Keratinocyte (primary cell): ENCODE measurements at regions not wholly inside any gene's neighbourhood (a gene's known extent, or its start where the extent isn't known, plus 50 kb on each side); places are given as distances from the start of the nearest gene placed in this dataset.

Experiments used
- DNase-seq: peaks from one replicate; pipeline ENCODE4 v3.0.0-alpha.2; 2011; ENCODE audit warnings: low read depth, missing footprints, low spot score
- FAIRE-seq: peaks from 2 replicates; lab custom pipeline; 2011; peaks lifted over from hg19 to GRCh38; lab: Jason Lieb, UNC
- H2AFZ ChIP-seq: 2 replicates; pipeline ENCODE4 v1.6.0; 2012; ENCODE audit warnings: low read length, control low read depth, inconsistent platforms; ENCODE audit not compliant: control insufficient read depth
- H3K27ac ChIP-seq: 2 replicates; pipeline ENCODE4 v1.5.1; 2011; ENCODE audit warnings: low read length; ENCODE audit not compliant: control insufficient read depth, insufficient read depth
- H3K27me3 ChIP-seq: 3 replicates; pipeline ENCODE4 v1.6.0; 2011; ENCODE audit warnings: low read length; ENCODE audit not compliant: control insufficient read depth, insufficient read depth; ENCODE audit errors: extremely low read depth
- H3K36me3 ChIP-seq, 2 experiments: 2 replicates in 1 of 2; 3 replicates in 1 of 2; pipeline ENCODE4 v1.5.1; 2011; ENCODE audit warnings: low read length in 2 of 2, mild to moderate bottlenecking in 1 of 2; ENCODE audit not compliant: control insufficient read depth in 2 of 2, insufficient read depth in 2 of 2; ENCODE audit errors: extremely low read depth in 1 of 2
- H3K4me1 ChIP-seq: 3 replicates; pipeline ENCODE4 v1.5.1; 2011; ENCODE audit warnings: low read length; ENCODE audit not compliant: control insufficient read depth, insufficient read depth; ENCODE audit errors: extremely low read depth
- H3K4me2 ChIP-seq: 3 replicates; pipeline ENCODE4 v1.6.0; 2011; ENCODE audit warnings: low read depth, low read length; ENCODE audit not compliant: control insufficient read depth, insufficient read depth; ENCODE audit errors: extremely low read depth
- H3K4me3 ChIP-seq, 3 experiments: fragments of 200-600 bp in 1 of 3; sonication (generic) in 1 of 3; 2 replicates in 2 of 3; 3 replicates in 1 of 3; pipeline ENCODE4 v1.5.1; 2011 to 2016; ENCODE audit warnings: low read length in 3 of 3, mild to moderate bottlenecking in 3 of 3, control low read depth in 2 of 3, inconsistent platforms in 1 of 3, low read depth in 1 of 3, mixed read lengths in 1 of 3, mixed run types in 1 of 3, moderate library complexity in 1 of 3; ENCODE audit not compliant: control insufficient read depth in 2 of 3, insufficient read depth in 2 of 3; ENCODE audit errors: extremely low read depth in 1 of 3
- H3K79me2 ChIP-seq: 2 replicates; pipeline ENCODE4 v1.6.0; 2012; ENCODE audit warnings: low read length; ENCODE audit not compliant: control insufficient read depth, insufficient read depth
- H3K9ac ChIP-seq: 3 replicates; pipeline ENCODE4 v1.6.0; 2011; ENCODE audit warnings: low read length; ENCODE audit not compliant: control insufficient read depth, insufficient read depth; ENCODE audit errors: extremely low read depth
- H3K9me1 ChIP-seq: 3 replicates; pipeline ENCODE4 v1.6.0; 2011; ENCODE audit warnings: low read length; ENCODE audit not compliant: control insufficient read depth, insufficient read depth; ENCODE audit errors: extremely low read depth
- H3K9me3 ChIP-seq: 2 replicates; pipeline ENCODE4 v1.5.1; 2012; ENCODE audit warnings: low read depth, low read length; ENCODE audit not compliant: control insufficient read depth
- H4K20me1 ChIP-seq: 3 replicates; pipeline ENCODE4 v1.6.0; 2011; ENCODE audit warnings: low read length; ENCODE audit not compliant: control insufficient read depth, insufficient read depth; ENCODE audit errors: extremely low read depth
- EZH2 ChIP-seq: IDR thresholded peaks from one replicate; pipeline ENCODE4 v1.6.1; 2012; ENCODE audit warnings: inconsistent platforms, mild to moderate bottlenecking, low read length, moderate library complexity
- dilution Hi-C: fragments of 300-500 bp; cut with MboI; formaldehyde crosslinking; loops from one replicate; pipeline ENCODE4 v1.7.0; 2020; ENCODE audit warnings: low sequenced_read_pairs; ENCODE audit not compliant: extremely low pct_ligation_motif_present
- TF ChIP-seq, protein P1 (sequence below), 3 experiments: IDR thresholded peaks in 1 of 3; conservative IDR thresholded peaks in 1 of 3; optimal IDR thresholded peaks in 1 of 3; 2 replicates in 2 of 3; 3 replicates in 1 of 3; pipeline versions ENCODE3 to v1.5.1; 2011; ENCODE audit warnings: low read length in 3 of 3, mild to moderate bottlenecking in 3 of 3, moderate library complexity in 2 of 3, control low read depth in 1 of 3, inconsistent platforms in 1 of 3; ENCODE audit not compliant: insufficient read depth in 2 of 3; ENCODE audit errors: extremely low read depth in 1 of 3

DNA sequence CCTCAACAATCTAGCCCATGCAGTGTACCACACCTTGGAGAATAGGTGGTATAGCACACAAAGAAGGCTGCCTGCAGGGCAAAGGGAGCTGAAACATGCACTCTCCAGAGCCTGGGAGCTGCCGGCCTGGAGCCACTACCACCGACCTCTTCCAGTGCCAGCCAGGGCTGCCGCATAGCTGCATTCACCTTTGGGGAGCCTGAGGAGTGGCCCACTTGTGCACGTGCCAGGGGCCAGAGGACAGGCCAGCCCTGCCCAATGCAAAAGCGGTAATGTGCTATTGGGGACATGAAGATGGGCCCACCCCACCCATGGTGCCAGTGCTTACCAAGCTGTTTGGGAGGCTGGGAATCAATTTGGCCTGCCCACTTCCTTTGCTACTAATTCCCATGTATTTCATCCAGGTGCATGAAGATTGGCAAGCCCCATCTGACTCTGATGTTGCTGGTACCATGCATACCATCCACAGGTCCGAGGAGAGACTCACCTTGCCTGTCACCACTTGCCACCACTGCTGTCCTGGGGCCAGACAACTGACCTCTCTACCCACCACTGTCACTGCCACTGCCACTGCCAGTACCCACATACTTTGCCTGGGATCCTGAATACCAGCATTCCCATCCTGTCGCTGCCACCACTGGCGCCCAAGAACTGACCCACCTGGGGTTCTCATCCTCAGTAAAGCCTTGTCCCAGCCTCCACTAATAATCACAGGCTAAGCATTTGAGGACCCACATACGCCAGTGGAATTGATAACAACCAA, 506.9 kb downstream of the MAGEB5 start:
- no peak overlapping the region for H3K9ac ChIP-seq
- no peaks in the 10 kb centered on the region for H3K4me1 ChIP-seq
- H3K4me3 ChIP-seq: no peak overlapping the region
- H3K79me2 ChIP-seq: no peaks in the 10 kb centered on the region
- H3K9me3 ChIP-seq: peaks cover 3% of the 10 kb centered on the region
- H2AFZ ChIP-seq: no peak overlapping the region
- H4K20me1 ChIP-seq: no peaks in the 10 kb centered on the region
- dilution Hi-C loops: no loop called here
- no peak overlapping the region for H3K27ac ChIP-seq
- no peak for DNase-seq
- H3K36me3 ChIP-seq: no peaks in the 10 kb centered on the region
- no peak overlapping the region for H3K4me2 ChIP-seq
- no peaks in the 10 kb centered on the region for H3K27me3 ChIP-seq
- no peak for FAIRE-seq
- no peaks in the 10 kb centered on the region for H3K9me1 ChIP-seq
- TF ChIP-seq, protein P1, sequence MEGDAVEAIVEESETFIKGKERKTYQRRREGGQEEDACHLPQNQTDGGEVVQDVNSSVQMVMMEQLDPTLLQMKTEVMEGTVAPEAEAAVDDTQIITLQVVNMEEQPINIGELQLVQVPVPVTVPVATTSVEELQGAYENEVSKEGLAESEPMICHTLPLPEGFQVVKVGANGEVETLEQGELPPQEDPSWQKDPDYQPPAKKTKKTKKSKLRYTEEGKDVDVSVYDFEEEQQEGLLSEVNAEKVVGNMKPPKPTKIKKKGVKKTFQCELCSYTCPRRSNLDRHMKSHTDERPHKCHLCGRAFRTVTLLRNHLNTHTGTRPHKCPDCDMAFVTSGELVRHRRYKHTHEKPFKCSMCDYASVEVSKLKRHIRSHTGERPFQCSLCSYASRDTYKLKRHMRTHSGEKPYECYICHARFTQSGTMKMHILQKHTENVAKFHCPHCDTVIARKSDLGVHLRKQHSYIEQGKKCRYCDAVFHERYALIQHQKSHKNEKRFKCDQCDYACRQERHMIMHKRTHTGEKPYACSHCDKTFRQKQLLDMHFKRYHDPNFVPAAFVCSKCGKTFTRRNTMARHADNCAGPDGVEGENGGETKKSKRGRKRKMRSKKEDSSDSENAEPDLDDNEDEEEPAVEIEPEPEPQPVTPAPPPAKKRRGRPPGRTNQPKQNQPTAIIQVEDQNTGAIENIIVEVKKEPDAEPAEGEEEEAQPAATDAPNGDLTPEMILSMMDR (optimal IDR thresholded peaks at IDR 0.05 in 1 of 3, IDR thresholded peaks at IDR 0.05 in 1 of 3, conservative IDR thresholded peaks at IDR 0.05 in 1 of 3; ENCODE audit: extremely low read depth in 1 of 3, insufficient read depth in 2 of 3, low read length in 3 of 3): no peak
- no peak for TF ChIP-seq EZH2

DNA sequence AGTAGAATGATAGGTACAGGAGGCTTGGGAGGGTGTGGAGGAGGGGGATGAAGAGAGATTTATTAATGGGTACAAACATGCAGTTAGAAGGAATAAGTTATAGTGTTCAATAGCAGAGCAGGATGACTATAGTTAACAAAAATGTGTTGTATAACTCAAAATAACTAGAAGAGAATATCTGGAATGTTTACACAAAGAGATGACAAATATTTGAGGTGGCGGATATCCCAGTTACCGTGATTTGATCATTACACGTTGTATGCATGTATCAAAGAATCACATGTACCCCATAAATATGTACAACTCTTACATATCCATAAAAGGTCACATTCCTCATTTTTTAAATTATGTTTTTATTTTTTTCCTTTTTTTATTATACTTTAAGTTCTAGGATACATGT, 456.6 kb downstream of the MAGEB5 start:
- Histone ChIP-seq H3K9me1 (no peaks in the 10 kb centered on the region), H3K4me3 (no peak overlapping the region), H2AFZ (no peak overlapping the region), H4K20me1 (no peaks in the 10 kb centered on the region), H3K27ac (no peak overlapping the region), H3K9me3 (no peaks in the 10 kb centered on the region), H3K4me2 (no peak overlapping the region), H3K4me1 (no peaks in the 10 kb centered on the region), H3K27me3 (no peaks in the 10 kb centered on the region), H3K36me3 (no peaks in the 10 kb centered on the region), H3K9ac (no peak overlapping the region), H3K79me2 (no peaks in the 10 kb centered on the region)
- DNase-seq (no peak), FAIRE-seq (no peak)
- dilution Hi-C loops: no loop called here
- TF ChIP-seq EZH2: no peak
- TF ChIP-seq, protein P1 (optimal IDR thresholded peaks at IDR 0.05 in 1 of 3, IDR thresholded peaks at IDR 0.05 in 1 of 3, conservative IDR thresholded peaks at IDR 0.05 in 1 of 3; ENCODE audit: extremely low read depth in 1 of 3, insufficient read depth in 2 of 3, low read length in 3 of 3): no peak
